ENCODE measurements at regions not wholly inside any gene's neighbourhood (a gene's known extent, or its start where the extent isn't known, plus 50 kb on each side); places are given as distances from the start of the nearest gene placed in this dataset.

- Mint-ChIP-seq H3K27me3 (ENCODE audit: unreplicated experiment) (no peaks in the 10 kb centered on the region), H3K4me1 (ENCODE audit: unreplicated experiment) (no peaks in the 10 kb centered on the region), H3K27ac (ENCODE audit: unreplicated experiment) (no peak overlapping the region), H3K9me3 (ENCODE audit: unreplicated experiment) (no peaks in the 10 kb centered on the region), H3K4me3 (ENCODE audit: unreplicated experiment) (no peak overlapping the region), H3K36me3 (ENCODE audit: low read depth, unreplicated experiment) (no peaks in the 10 kb centered on the region)
- no peak for DNase-seq (ENCODE audit: low spot score)
- no peak for TF ChIP-seq CTCF (IDR thresholded peaks at IDR 0.05; ENCODE audit: unreplicated experiment)
Measured at GRCh38 chr10:10096898-10097297, 920.8 kb upstream of the CELF2 start.

GRCh38 chr10:10101106-10101505, 916.6 kb upstream of the CELF2 start:
- TF ChIP-seq CTCF (IDR thresholded peaks at IDR 0.05; ENCODE audit: unreplicated experiment): no peak
- Mint-ChIP-seq H3K4me3 (ENCODE audit: unreplicated experiment) (no peak overlapping the region), H3K9me3 (ENCODE audit: unreplicated experiment) (no peaks in the 10 kb centered on the region)

GRCh38 chr10:10110844-10111490, 906.7 kb upstream of the CELF2 start:
- H3K9me3 Mint-ChIP-seq (ENCODE audit: unreplicated experiment): no peaks in the 10 kb centered on the region
- no peak for DNase-seq (ENCODE audit: low spot score)
- H3K4me3 Mint-ChIP-seq (ENCODE audit: unreplicated experiment): no peak overlapping the region
- no peaks in the 10 kb centered on the region for H3K4me1 Mint-ChIP-seq (ENCODE audit: unreplicated experiment)
- H3K36me3 Mint-ChIP-seq (ENCODE audit: low read depth, unreplicated experiment): no peaks in the 10 kb centered on the region
- no peak for TF ChIP-seq CTCF (IDR thresholded peaks at IDR 0.05; ENCODE audit: unreplicated experiment)
- H3K27me3 Mint-ChIP-seq (ENCODE audit: unreplicated experiment): no peaks in the 10 kb centered on the region
- no peak overlapping the region for H3K27ac Mint-ChIP-seq (ENCODE audit: unreplicated experiment)

More at GRCh38 chr10:10101106-10101505, 916.6 kb upstream of the CELF2 start:
- no peaks in the 10 kb centered on the region for H3K36me3 Mint-ChIP-seq (ENCODE audit: low read depth, unreplicated experiment)
- no peak for DNase-seq (ENCODE audit: low spot score)
- no peaks in the 10 kb centered on the region for H3K27me3 Mint-ChIP-seq (ENCODE audit: unreplicated experiment)
- no peaks in the 10 kb centered on the region for H3K4me1 Mint-ChIP-seq (ENCODE audit: unreplicated experiment)
- no peak overlapping the region for H3K27ac Mint-ChIP-seq (ENCODE audit: unreplicated experiment)

GRCh38 chr10:10118131-10118530, 899.5 kb upstream of the CELF2 start:
- Mint-ChIP-seq H3K4me3 (ENCODE audit: unreplicated experiment) (no peak overlapping the region), H3K4me1 (ENCODE audit: unreplicated experiment) (no peaks in the 10 kb centered on the region), H3K9me3 (ENCODE audit: unreplicated experiment) (no peaks in the 10 kb centered on the region), H3K27me3 (ENCODE audit: unreplicated experiment) (no peaks in the 10 kb centered on the region), H3K36me3 (ENCODE audit: low read depth, unreplicated experiment) (no peaks in the 10 kb centered on the region), H3K27ac (ENCODE audit: unreplicated experiment) (no peak overlapping the region)
- no peak for DNase-seq (ENCODE audit: low spot score)
- no peak for TF ChIP-seq CTCF (IDR thresholded peaks at IDR 0.05; ENCODE audit: unreplicated experiment)

GRCh38 chr10:10120671-10121070, 897.0 kb upstream of the CELF2 start:
- Mint-ChIP-seq H3K9me3 (ENCODE audit: unreplicated experiment) (no peaks in the 10 kb centered on the region), H3K36me3 (ENCODE audit: low read depth, unreplicated experiment) (no peaks in the 10 kb centered on the region), H3K27ac (ENCODE audit: unreplicated experiment) (no peak overlapping the region), H3K27me3 (ENCODE audit: unreplicated experiment) (no peaks in the 10 kb centered on the region), H3K4me3 (ENCODE audit: unreplicated experiment) (no peak overlapping the region), H3K4me1 (ENCODE audit: unreplicated experiment) (no peaks in the 10 kb centered on the region)
- no peak for TF ChIP-seq CTCF (IDR thresholded peaks at IDR 0.05; ENCODE audit: unreplicated experiment)
- no peak for DNase-seq (ENCODE audit: low spot score)
